OCI-LY1 (cell line): ENCODE measurements at regions not wholly inside any gene's neighbourhood (a gene's known extent, or its start where the extent isn't known, plus 50 kb on each side); places are given as distances from the start of the nearest gene placed in this dataset.

ENCODE experiments used
- H2AFZ ChIP-seq: fragments of 200-600 bp; sonication (generic), shearing (Covaris generic); 2 replicates; pipeline ENCODE4 v1.6.0; 2014; ENCODE audit warnings: antibody characterized with exemption, mild to moderate bottlenecking, low read length
- H3F3A ChIP-seq: fragments of 200-600 bp; sonication (generic), shearing (Covaris generic); 2 replicates; pipeline ENCODE4 v1.6.0; 2014; ENCODE audit warnings: mild to moderate bottlenecking, antibody characterized with exemption, low read length, moderate library complexity; ENCODE audit not compliant: insufficient read depth
- H3K27ac ChIP-seq: fragments of 200-600 bp; sonication (generic); 2 replicates; pipeline ENCODE4 v1.5.1; 2014; ENCODE audit warnings: low read length, mixed run types, mild to moderate bottlenecking, low read depth; ENCODE audit not compliant: poor library complexity, severe bottlenecking
- H3K27me3 ChIP-seq: fragments of 200-600 bp; sonication (generic); 2 replicates; pipeline ENCODE4 v1.6.0; 2014; ENCODE audit warnings: antibody characterized with exemption, mild to moderate bottlenecking, low read length, moderate library complexity; ENCODE audit not compliant: insufficient read depth
- H3K36me3 ChIP-seq: fragments of 200-600 bp; sonication (generic); 2 replicates; pipeline ENCODE4 v1.6.1; 2014; ENCODE audit warnings: mild to moderate bottlenecking, antibody characterized with exemption, low read length, moderate library complexity, mixed read lengths; ENCODE audit not compliant: insufficient read depth
- H3K4me1 ChIP-seq: fragments of 200-600 bp; sonication (generic); 2 replicates; pipeline ENCODE4 v1.5.1; 2014; ENCODE audit warnings: mild to moderate bottlenecking, low read length, moderate library complexity; ENCODE audit not compliant: insufficient read depth, severe bottlenecking
- H3K4me2 ChIP-seq: fragments of 200-600 bp; sonication (generic), shearing (Covaris generic); 2 replicates; pipeline ENCODE4 v1.6.1; 2014; ENCODE audit warnings: low read length
- H3K4me3 ChIP-seq: fragments of 200-600 bp; sonication (generic); 2 replicates; pipeline ENCODE4 v1.5.1; 2014; ENCODE audit warnings: low read length, low read depth, mild to moderate bottlenecking, mixed read lengths; ENCODE audit not compliant: poor library complexity, severe bottlenecking
- H3K79me2 ChIP-seq: fragments of 200-600 bp; shearing (Covaris generic); 2 replicates; pipeline ENCODE4 v1.6.1; 2016; ENCODE audit warnings: mixed run types, low read length, mixed read lengths; ENCODE audit not compliant: insufficient read depth
- H3K9ac ChIP-seq: fragments of 200-600 bp; sonication (generic), shearing (Covaris generic); 2 replicates; pipeline ENCODE4 v1.6.1; 2014; ENCODE audit warnings: mild to moderate bottlenecking, low read length, mixed read lengths
- H3K9me2 ChIP-seq: fragments of 200-600 bp; sonication (generic), shearing (Covaris generic); 2 replicates; pipeline ENCODE4 v1.6.1; 2014; ENCODE audit warnings: low read depth, mild to moderate bottlenecking, low read length, mixed read lengths
- H3K9me3 ChIP-seq: fragments of 200-600 bp; shearing (Covaris generic); 2 replicates; pipeline ENCODE4 v1.6.1; 2014; ENCODE audit warnings: low read length, mixed read lengths
- H4K20me1 ChIP-seq: fragments of 200-600 bp; sonication (generic), shearing (Covaris generic); 2 replicates; pipeline ENCODE4 v1.6.0; 2016; ENCODE audit warnings: mild to moderate bottlenecking, low read length; ENCODE audit not compliant: insufficient read depth
- EZH2 ChIP-seq: fragments of 200-600 bp; sonication (generic), shearing (Covaris generic); IDR thresholded peaks from 2 replicates; pipeline ENCODE4 v1.8.0; 2017; ENCODE audit warnings: borderline replicate concordance, mixed run types, mild to moderate bottlenecking, antibody characterized with exemption, low read length, moderate library complexity, mixed read lengths
- TF ChIP-seq, protein P1 (sequence below): fragments of 200-600 bp; sonication (generic), shearing (Covaris generic); IDR thresholded peaks from 2 replicates; pipeline ENCODE4 v1.5.1; 2017; ENCODE audit warnings: mild to moderate bottlenecking, antibody characterized with exemption, low read length, moderate library complexity, mixed read lengths

DNA sequence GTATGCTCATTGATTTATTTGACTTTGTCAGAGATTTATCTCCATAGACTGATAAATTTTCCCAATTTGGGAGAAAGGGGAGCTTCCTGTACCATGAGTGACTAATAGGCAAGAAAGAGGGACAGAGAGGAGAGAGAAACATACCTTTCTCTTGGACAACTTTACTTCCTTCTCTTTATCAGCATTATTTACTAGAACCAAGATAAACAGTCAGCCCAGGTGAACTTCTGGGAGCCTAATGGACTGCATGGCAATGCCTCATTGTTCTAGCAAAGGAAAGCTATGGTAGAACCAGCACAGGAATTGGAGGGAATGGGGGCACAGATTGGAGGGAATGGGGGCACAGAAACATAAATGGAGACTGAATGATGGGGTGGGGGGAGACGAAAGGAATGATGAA is 63.4 kb upstream of the STXBP6 start:
- H3K9ac ChIP-seq, result no peak overlapping the region
- no peak overlapping the region for H3K4me2 ChIP-seq
- no peaks in the 10 kb centered on the region for H3K27me3 ChIP-seq
- H3K4me1 ChIP-seq, result no peaks in the 10 kb centered on the region
- no peaks in the 10 kb centered on the region for H3F3A ChIP-seq
- no peaks in the 10 kb centered on the region for H4K20me1 ChIP-seq
- no peak overlapping the region for H3K4me3 ChIP-seq
- H3K79me2 ChIP-seq, result no peaks in the 10 kb centered on the region
- no peak overlapping the region for H3K27ac ChIP-seq
- no peak for TF ChIP-seq EZH2
- TF ChIP-seq, protein P1, sequence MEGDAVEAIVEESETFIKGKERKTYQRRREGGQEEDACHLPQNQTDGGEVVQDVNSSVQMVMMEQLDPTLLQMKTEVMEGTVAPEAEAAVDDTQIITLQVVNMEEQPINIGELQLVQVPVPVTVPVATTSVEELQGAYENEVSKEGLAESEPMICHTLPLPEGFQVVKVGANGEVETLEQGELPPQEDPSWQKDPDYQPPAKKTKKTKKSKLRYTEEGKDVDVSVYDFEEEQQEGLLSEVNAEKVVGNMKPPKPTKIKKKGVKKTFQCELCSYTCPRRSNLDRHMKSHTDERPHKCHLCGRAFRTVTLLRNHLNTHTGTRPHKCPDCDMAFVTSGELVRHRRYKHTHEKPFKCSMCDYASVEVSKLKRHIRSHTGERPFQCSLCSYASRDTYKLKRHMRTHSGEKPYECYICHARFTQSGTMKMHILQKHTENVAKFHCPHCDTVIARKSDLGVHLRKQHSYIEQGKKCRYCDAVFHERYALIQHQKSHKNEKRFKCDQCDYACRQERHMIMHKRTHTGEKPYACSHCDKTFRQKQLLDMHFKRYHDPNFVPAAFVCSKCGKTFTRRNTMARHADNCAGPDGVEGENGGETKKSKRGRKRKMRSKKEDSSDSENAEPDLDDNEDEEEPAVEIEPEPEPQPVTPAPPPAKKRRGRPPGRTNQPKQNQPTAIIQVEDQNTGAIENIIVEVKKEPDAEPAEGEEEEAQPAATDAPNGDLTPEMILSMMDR, result no peak
- H3K9me2 ChIP-seq, result no peaks in the 10 kb centered on the region
- H2AFZ ChIP-seq, result no peak overlapping the region
- no peaks in the 10 kb centered on the region for H3K36me3 ChIP-seq
- H3K9me3 ChIP-seq, result no peaks in the 10 kb centered on the region

DNA sequence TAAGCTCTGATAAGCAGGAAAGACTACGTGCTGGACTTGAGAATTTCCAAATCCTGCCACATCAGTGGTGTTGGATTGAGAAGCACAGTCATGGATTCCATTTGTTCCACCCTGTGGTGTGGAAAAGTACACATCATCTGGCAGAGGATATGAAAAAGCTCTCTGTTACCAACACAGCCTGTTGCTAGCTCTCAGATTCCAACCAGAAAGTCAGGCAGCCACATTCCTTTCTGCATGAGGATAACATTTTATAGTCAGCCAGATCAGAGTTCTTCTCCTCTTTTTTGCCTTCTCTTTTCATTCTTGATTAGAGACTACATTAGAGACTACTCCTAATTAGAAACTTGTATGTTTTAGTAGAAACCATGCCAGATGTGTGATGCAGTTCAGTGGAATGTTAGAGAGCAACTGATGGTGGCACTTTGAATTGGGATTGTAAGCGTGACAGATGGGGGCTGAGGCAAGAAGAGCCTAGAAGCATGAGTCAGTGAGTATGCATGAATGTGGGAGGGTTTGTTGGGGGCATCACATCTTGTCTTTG is 61.2 kb upstream of the STXBP6 start:
- Histone ChIP-seq H3K9ac (no peak overlapping the region), H3K4me3 (no peak overlapping the region), H2AFZ (no peak overlapping the region), H4K20me1 (no peaks in the 10 kb centered on the region), H3K4me1 (no peaks in the 10 kb centered on the region), H3K9me2 (no peaks in the 10 kb centered on the region), H3K27me3 (no peaks in the 10 kb centered on the region), H3K79me2 (no peaks in the 10 kb centered on the region), H3F3A (no peaks in the 10 kb centered on the region), H3K36me3 (no peaks in the 10 kb centered on the region), H3K27ac (no peak overlapping the region), H3K9me3 (no peaks in the 10 kb centered on the region), H3K4me2 (no peak overlapping the region)
- TF ChIP-seq, protein P1, result no peak
- no peak for TF ChIP-seq EZH2

DNA sequence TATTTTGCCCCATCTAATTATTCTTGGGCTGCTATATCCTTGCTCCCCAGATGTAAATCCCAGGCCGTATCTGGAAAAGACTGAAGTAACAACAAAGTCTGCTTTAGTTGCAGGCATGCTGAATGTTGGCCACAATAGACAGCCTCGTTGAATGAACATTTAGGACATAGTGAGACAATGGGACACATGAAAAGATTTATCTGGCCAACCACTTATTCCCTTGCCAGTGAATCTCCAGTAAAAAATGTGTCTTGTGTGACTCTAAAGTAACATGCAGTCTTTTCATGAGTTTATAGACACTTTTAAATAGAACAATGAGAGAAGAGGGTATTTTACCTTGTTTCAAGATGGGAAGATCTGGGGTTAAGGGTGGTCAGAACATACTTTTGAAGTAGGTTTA is 60.2 kb upstream of the STXBP6 start:
- TF ChIP-seq, protein P1, result no peak
- no peak for TF ChIP-seq EZH2
- Histone ChIP-seq H3K9me2 (no peaks in the 10 kb centered on the region), H3K4me2 (no peak overlapping the region), H2AFZ (no peak overlapping the region), H3K79me2 (no peaks in the 10 kb centered on the region), H3K36me3 (no peaks in the 10 kb centered on the region), H3K27me3 (no peaks in the 10 kb centered on the region), H3K4me1 (no peaks in the 10 kb centered on the region), H3K9me3 (no peaks in the 10 kb centered on the region), H3K4me3 (no peak overlapping the region), H4K20me1 (no peaks in the 10 kb centered on the region), H3F3A (no peaks in the 10 kb centered on the region), H3K27ac (no peak overlapping the region), H3K9ac (no peak overlapping the region)
